ENCODE measurements at regions not wholly inside any gene's neighbourhood (a gene's known extent, or its start where the extent isn't known, plus 50 kb on each side); places are given as distances from the start of the nearest gene placed in this dataset.

DNA sequence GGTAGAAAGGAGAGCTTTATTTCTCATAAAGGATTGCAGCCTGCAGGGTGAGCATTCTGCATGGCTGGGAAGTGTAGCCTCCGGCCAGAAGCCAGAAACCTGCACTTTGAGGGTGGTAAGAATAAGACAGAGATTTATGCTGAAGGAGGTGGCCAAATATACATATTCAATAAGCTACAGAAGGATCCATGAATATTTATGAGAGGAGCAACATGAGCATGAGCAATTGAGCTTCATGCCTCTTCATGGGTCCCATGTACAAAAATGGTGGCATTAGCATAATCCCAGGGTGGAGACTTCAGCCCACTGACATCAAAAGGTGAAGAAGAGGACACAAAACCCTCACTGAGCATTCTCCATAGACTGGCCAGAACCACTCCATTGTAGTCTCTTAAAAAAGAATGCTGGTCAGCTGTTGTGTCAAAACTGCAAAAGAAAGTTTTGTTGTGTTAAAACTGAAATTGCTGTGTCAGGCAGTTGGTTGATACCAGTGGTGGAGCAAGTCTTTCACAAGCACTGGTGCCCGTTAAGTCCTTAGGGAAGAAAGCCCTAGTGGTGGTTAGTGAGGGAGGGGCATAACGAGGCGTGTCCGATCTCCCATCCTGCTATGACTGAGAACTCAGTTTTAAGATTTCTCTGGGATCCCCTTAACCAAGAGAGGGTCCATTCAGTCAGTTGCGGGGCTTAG, 160.8 kb upstream of the MAP1B start:
- no peak overlapping the region for H3K27ac ChIP-seq
- TF ChIP-seq ZFX (IDR thresholded peaks at IDR 0.05; ENCODE audit: borderline replicate concordance) = no peak
- TF ChIP-seq CTCF (IDR thresholded peaks at IDR 0.05) = no peak

GRCh38 chr5:71948206-71948605, 159.1 kb upstream of the MAP1B start:
- no peak for TF ChIP-seq ZFX (IDR thresholded peaks at IDR 0.05; ENCODE audit: borderline replicate concordance)
- TF ChIP-seq CTCF (IDR thresholded peaks at IDR 0.05) = no peak
- no peak overlapping the region for H3K27ac ChIP-seq

- TF ChIP-seq CTCF (IDR thresholded peaks at IDR 0.05) (no peak), ZFX (IDR thresholded peaks at IDR 0.05; ENCODE audit: borderline replicate concordance) (no peak)
- no peak overlapping the region for H3K27ac ChIP-seq
Observed at GRCh38 chr5:71949772-71950171, 157.5 kb upstream of the MAP1B start.

GRCh38 chr5:71953866-71954265, 153.4 kb upstream of the MAP1B start:
- no peak for TF ChIP-seq CTCF (IDR thresholded peaks at IDR 0.05)
- TF ChIP-seq ZFX (IDR thresholded peaks at IDR 0.05; ENCODE audit: borderline replicate concordance) = no peak
- no peak overlapping the region for H3K27ac ChIP-seq

GRCh38 chr5:71954329-71954728, 152.9 kb upstream of the MAP1B start:
- TF ChIP-seq ZFX (IDR thresholded peaks at IDR 0.05; ENCODE audit: borderline replicate concordance) = no peak
- no peak for TF ChIP-seq CTCF (IDR thresholded peaks at IDR 0.05)
- H3K27ac ChIP-seq = no peak overlapping the region

- H3K27ac ChIP-seq = no peak overlapping the region
- no peak for TF ChIP-seq ZFX (IDR thresholded peaks at IDR 0.05; ENCODE audit: borderline replicate concordance)
- no peak for TF ChIP-seq CTCF (IDR thresholded peaks at IDR 0.05)
Observed at GRCh38 chr5:71955723-71956122, 151.6 kb upstream of the MAP1B start.

- H3K27ac ChIP-seq = peak overlapping the region; percentile 49
- TF ChIP-seq CTCF (IDR thresholded peaks at IDR 0.05) = no peak
- TF ChIP-seq ZFX (IDR thresholded peaks at IDR 0.05; ENCODE audit: borderline replicate concordance) = no peak
Observed at GRCh38 chr5:71957292-71957898, 149.9 kb upstream of the MAP1B start.

Data from 22Rv1 (cell line).